ENCODE measurements at regions not wholly inside any gene's neighbourhood (a gene's known extent, or its start where the extent isn't known, plus 50 kb on each side); places are given as distances from the start of the nearest gene placed in this dataset.

GRCh38 chr10:83806717-83807116, 332.6 kb upstream of the GHITM start:
- DNase-seq, result no peak

- no peak for DNase-seq
Measured at GRCh38 chr10:83809001-83809400, 330.3 kb upstream of the GHITM start.

- no peak for DNase-seq
Measured at GRCh38 chr10:83816942-83817341, 322.4 kb upstream of the GHITM start.

GRCh38 chr10:83817797-83818196, 321.5 kb upstream of the GHITM start:
- DNase-seq, result no peak

GRCh38 chr10:83819609-83820008, 319.7 kb upstream of the GHITM start:
- DNase-seq, result no peak

- no peak for DNase-seq
Measured at GRCh38 chr10:83820033-83820432, 319.3 kb upstream of the GHITM start.

GRCh38 chr10:83824099-83824498, 315.2 kb upstream of the GHITM start:
- no peak for DNase-seq

GRCh38 chr10:83834096-83834495, 305.2 kb upstream of the GHITM start:
- DNase-seq, result no peak

- DNase-seq, result no peak
Measured at GRCh38 chr10:83835945-83836745, 303.2 kb upstream of the GHITM start.

GRCh38 chr10:83848677-83849076, 290.6 kb upstream of the GHITM start:
- DNase-seq, result no peak

- no peak for DNase-seq
Measured at GRCh38 chr10:83849150-83849549, 290.2 kb upstream of the GHITM start.

GRCh38 chr10:83852146-83852545, 287.2 kb upstream of the GHITM start:
- DNase-seq, result no peak

GRCh38 chr10:83862723-83863122, 276.6 kb upstream of the GHITM start:
- DNase-seq, result no peak

- no peak for DNase-seq
Measured at GRCh38 chr10:83863283-83863966, 275.9 kb upstream of the GHITM start.

- no peak for DNase-seq
Measured at GRCh38 chr10:83869898-83870297, 269.4 kb upstream of the GHITM start.

GRCh38 chr10:83871187-83872081, 267.9 kb upstream of the GHITM start:
- peak; percentile 84 for DNase-seq

GRCh38 chr10:83880252-83880791, 259.0 kb upstream of the GHITM start:
- no peak for DNase-seq

GRCh38 chr10:83881661-83882060, 257.6 kb upstream of the GHITM start:
- DNase-seq, result no peak

GRCh38 chr10:83886871-83887270, 252.4 kb upstream of the GHITM start:
- no peak for DNase-seq

GRCh38 chr10:83892737-83893136, 246.6 kb upstream of the GHITM start:
- DNase-seq, result no peak

GRCh38 chr10:83896219-83896618, 243.1 kb upstream of the GHITM start:
- no peak for DNase-seq

- no peak for DNase-seq
Measured at GRCh38 chr10:83897626-83898025, 241.7 kb upstream of the GHITM start.

- DNase-seq, result no peak
Measured at GRCh38 chr10:83908506-83908905, 230.8 kb upstream of the GHITM start.

Data from hematopoietic multipotent progenitor cell treated with erythropoietin and hydrocortisone succinate and interleukin-3 and kit ligand, for 4 days (in vitro differentiated cells).